ENCODE measurements at regions not wholly inside any gene's neighbourhood (a gene's known extent, or its start where the extent isn't known, plus 50 kb on each side); places are given as distances from the start of the nearest gene placed in this dataset.

- DNase-seq, result no peak
Measured at GRCh38 chr4:27187786-27188185, 327.1 kb downstream of the STIM2 start.

DNA sequence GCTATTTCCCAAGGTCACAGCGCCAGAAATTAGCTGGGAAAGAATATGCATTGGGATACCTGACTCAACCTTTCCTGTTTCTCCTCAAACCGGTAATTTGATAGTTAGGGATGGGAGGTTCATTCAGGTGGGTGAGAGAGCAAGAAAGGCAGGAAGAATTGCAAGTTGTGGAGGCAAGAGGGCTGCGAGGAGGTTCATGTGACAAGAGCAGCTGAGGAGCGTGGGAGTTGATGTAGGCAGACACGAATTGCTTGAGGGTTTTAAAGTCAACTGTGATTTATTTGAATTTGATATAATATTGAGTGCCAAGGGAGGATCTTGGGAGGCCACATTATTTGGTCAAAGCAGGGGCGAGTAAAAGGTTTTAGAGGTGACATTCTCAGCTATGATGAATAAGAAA, 329.0 kb downstream of the STIM2 start:
- no peak for DNase-seq

- no peak for DNase-seq
Measured at GRCh38 chr4:27191592-27191991, 331.0 kb downstream of the STIM2 start.

- no peak for DNase-seq
Measured at GRCh38 chr4:27194599-27195176, 334.0 kb downstream of the STIM2 start.

- no peak for DNase-seq
Measured at GRCh38 chr4:27198246-27198645, 337.6 kb downstream of the STIM2 start.

GRCh38 chr4:27198971-27199370, 338.3 kb downstream of the STIM2 start:
- no peak for DNase-seq

DNA sequence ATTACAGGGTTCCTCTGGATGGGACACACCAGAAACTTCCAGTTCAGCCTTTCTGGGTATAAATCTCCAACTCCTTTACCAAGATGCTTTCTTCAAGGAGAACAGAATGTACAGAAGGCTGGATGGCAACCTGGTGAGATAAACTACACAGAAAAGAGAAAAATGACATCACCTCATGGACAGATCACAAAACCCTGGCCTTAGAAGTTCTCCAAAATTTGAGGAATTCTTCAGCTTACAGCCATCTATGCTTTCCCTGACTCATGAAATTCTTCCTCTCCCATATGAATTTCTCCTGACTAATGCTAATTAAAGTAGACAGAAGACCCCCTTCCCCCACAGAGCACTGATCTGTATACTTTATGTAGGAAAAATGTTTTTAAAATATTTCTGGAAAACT, 345.4 kb downstream of the STIM2 start:
- no peak for DNase-seq

GRCh38 chr4:27210956-27211355, 350.3 kb downstream of the STIM2 start:
- DNase-seq, result no peak

- DNase-seq, result no peak
Measured at GRCh38 chr4:27214010-27214409, 353.4 kb downstream of the STIM2 start.

- DNase-seq, result no peak
Measured at GRCh38 chr4:27215220-27215826, 354.7 kb downstream of the STIM2 start.

GRCh38 chr4:27217261-27217769, 356.7 kb downstream of the STIM2 start:
- DNase-seq, result no peak

DNA sequence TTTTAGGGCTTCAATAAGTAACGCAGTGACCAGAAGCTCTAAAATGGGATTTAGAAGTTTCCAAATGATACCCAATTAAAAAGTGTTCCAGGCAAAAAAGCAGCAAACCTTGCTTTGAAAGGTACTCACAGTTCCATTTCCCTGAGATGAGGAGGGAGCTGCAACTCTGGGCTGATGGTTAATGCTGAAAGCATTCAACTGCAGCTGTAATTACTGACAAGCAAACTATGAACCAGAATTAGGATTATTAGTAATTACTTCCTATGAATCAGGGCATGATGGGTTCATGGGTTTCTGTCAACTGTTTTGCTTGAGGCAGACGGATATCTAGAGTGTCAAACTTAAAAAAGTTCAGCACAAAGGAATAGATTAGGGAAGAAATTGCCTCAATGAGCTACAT, 357.4 kb downstream of the STIM2 start:
- DNase-seq, result no peak

- DNase-seq, result no peak
Measured at GRCh38 chr4:27223326-27223725, 362.7 kb downstream of the STIM2 start.

GRCh38 chr4:27233531-27233930, 372.9 kb downstream of the STIM2 start:
- DNase-seq, result no peak

DNA sequence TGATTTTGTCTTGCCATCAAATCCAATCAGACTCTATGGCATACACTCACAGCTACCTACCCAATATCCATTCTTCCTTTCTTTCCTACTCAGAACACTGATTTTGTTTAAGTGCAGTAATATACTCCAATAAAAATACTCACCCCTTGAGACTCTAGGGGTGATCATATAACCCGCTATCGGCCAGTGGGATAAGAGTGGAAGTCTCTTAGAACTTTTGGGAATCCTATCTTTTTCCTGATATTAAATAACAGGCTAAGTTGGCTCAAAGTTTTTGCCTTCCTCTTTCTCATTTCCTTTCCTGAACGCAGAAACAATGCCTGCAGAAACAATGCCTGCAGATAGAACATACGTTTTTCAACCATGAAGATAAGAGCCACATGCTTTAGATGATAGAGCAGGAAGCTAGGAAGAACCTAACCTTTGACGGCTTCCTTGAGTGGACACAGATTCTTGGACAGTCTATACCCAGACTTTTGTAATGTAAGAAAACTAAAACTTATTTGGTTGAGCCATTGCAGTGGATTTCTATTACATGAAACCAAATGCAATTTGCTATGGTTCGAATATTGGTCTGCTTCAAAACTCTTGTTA, 373.8 kb downstream of the STIM2 start:
- DNase-seq, result no peak

GRCh38 chr4:27239641-27240040, 379.0 kb downstream of the STIM2 start:
- no peak for DNase-seq

DNA sequence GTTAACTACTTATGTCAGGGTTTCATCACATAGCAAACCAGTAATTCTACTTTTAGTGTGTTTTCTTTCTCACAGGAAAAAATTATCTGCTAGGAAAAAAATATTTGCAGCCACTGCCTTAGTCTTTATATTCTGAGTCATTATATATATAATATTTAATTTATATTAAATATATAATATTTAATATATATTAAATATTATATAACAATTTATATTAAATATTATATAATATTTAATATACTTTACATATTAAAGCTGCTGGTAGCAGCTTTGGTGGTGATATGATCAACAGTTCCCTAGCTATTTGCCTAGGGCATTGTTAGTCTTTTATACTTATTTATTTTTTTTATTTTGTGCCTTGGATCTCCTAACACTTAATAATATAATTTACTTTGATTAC, 381.6 kb downstream of the STIM2 start:
- no peak for DNase-seq

- DNase-seq, result no peak
Measured at GRCh38 chr4:27245216-27245615, 384.6 kb downstream of the STIM2 start.

DNA sequence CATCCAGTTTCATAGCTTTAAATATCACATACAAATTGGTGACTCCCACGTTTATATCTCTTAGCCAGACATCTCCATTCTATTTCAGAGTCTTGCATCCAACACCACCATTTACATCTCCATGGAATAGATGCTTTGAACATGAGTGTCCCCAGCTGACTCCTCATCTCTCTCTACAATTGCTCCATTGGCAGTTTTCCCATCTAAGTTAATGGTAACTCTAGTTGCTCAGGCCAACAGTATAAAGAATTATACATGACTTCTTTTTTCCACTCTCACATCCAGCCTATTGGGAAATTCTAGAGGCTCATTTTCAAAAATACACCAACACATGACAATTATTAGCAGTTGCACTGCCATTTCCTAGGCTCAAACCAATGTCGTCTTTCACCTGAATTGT, 388.2 kb downstream of the STIM2 start:
- no peak for DNase-seq

GRCh38 chr4:27251771-27252170, 391.1 kb downstream of the STIM2 start:
- no peak for DNase-seq

- no peak for DNase-seq
Measured at GRCh38 chr4:27267339-27267969, 406.8 kb downstream of the STIM2 start.

DNA sequence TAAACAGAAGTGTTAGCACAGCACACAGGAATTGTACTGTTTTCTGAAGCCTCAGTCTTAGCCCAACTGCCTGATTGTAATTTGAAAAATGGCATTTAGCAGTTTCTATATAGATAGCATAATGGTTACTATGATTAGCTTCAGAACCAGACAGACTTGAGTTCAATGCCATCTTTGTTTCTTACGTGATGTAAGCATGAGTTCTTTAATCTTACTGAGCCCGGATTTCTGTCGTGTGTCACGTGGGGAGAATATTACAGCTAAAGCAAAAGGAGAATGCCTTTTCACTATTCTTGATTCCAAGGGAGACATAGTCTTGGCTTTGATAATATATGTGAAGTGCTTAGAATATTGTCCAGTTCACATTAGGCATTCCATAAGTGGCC, 407.3 kb downstream of the STIM2 start:
- DNase-seq, result no peak

GRCh38 chr4:27270435-27270834, 409.8 kb downstream of the STIM2 start:
- no peak for DNase-seq

- no peak for DNase-seq
Measured at GRCh38 chr4:27271555-27271954, 410.9 kb downstream of the STIM2 start.

Measured in CD4-positive, alpha-beta T cell treated with Interleukin-17A for 4 hours (primary cell).